Naive B cell (primary cell): ENCODE measurements at regions not wholly inside any gene's neighbourhood (a gene's known extent, or its start where the extent isn't known, plus 50 kb on each side); places are given as distances from the start of the nearest gene placed in this dataset.

Experiments
- ATAC-seq, 2 donors: fragments of 150-1000 bp; cut with Tn5 transposase; 2 replicates each; pipeline ENCODE4 v1.10.0; 2021; ENCODE audit warnings: low read depth in 2 of 2, mild to moderate bottlenecking in 2 of 2, moderate library complexity in 2 of 2
- DNase-seq: peaks from one replicate; pipeline ENCODE4 v3.0.0; 2022
- H3K27ac Mint-ChIP-seq, 6 donors: one replicate each; pipeline ENCODE4 v1.8.0; 2020 to 2022; ENCODE audit warnings: mild to moderate bottlenecking in 6 of 6, mixed read lengths in 6 of 6, moderate library complexity in 5 of 6, inconsistent platforms in 2 of 6
- H3K27me3 Mint-ChIP-seq, 3 donors: one replicate each; pipeline ENCODE4 v1.8.0; 2021 to 2022; ENCODE audit warnings: mixed read lengths in 3 of 3, mild to moderate bottlenecking in 1 of 3
- H3K36me3 Mint-ChIP-seq, 2 donors: one replicate each; pipeline ENCODE4 v1.8.0; 2020 to 2022; ENCODE audit warnings: mixed read lengths in 2 of 2, inconsistent platforms in 1 of 2, mild to moderate bottlenecking in 1 of 2
- H3K4me1 Mint-ChIP-seq, 3 donors: one replicate each; pipeline ENCODE4 v1.8.0; 2020 to 2022; ENCODE audit warnings: mixed read lengths in 3 of 3, inconsistent platforms in 1 of 3, mild to moderate bottlenecking in 1 of 3, moderate library complexity in 1 of 3
- H3K4me3 Mint-ChIP-seq, 8 donors: one replicate each; pipeline ENCODE4 v1.8.0; 2020 to 2022; ENCODE audit warnings: mild to moderate bottlenecking in 8 of 8, mixed read lengths in 8 of 8, moderate library complexity in 8 of 8, inconsistent platforms in 2 of 8
- H3K9me3 Mint-ChIP-seq, 7 donors: one replicate each; pipeline ENCODE4 v1.8.0; 2020 to 2022; ENCODE audit warnings: mixed read lengths in 7 of 7, mild to moderate bottlenecking in 5 of 7, inconsistent platforms in 2 of 7, moderate library complexity in 1 of 7

GRCh38 chr3:76820481-76820880 is 219.4 kb upstream of the ROBO2 start:
- H3K27ac Mint-ChIP-seq = peak overlapping the region in 1 of 6 donors; percentile 33
- H3K36me3 Mint-ChIP-seq = no peaks in the 10 kb centered on the region
- no peak for ATAC-seq
- H3K9me3 Mint-ChIP-seq = peaks cover 0 to 8% (median 6%) of the 10 kb centered on the region in 7 donors
- H3K4me3 Mint-ChIP-seq = no peak overlapping the region
- DNase-seq = no peak
- no peaks in the 10 kb centered on the region for H3K27me3 Mint-ChIP-seq
- no peaks in the 10 kb centered on the region for H3K4me1 Mint-ChIP-seq

- peaks cover 0 to 6% (median 0%) of the 10 kb centered on the region in 7 donors for H3K9me3 Mint-ChIP-seq
- no peak for DNase-seq
These were observed 215.2 kb upstream of the ROBO2 start for GRCh38 chr3:76824658-76825240.

GRCh38 chr3:76826861-76827260 is 213.0 kb upstream of the ROBO2 start:
- H3K9me3 Mint-ChIP-seq = peaks cover 0 to 10% (median 4%) of the 10 kb centered on the region in 7 donors
- H3K36me3 Mint-ChIP-seq = no peaks in the 10 kb centered on the region
- H3K27me3 Mint-ChIP-seq = no peaks in the 10 kb centered on the region
- no peak overlapping the region for H3K27ac Mint-ChIP-seq
- no peak for DNase-seq
- no peak overlapping the region for H3K4me3 Mint-ChIP-seq
- H3K4me1 Mint-ChIP-seq = no peaks in the 10 kb centered on the region
- no peak for ATAC-seq

More at GRCh38 chr3:76824658-76825240, 215.2 kb upstream of the ROBO2 start:
- ATAC-seq = no peak
- Mint-ChIP-seq H3K27ac (no peak overlapping the region), H3K4me1 (no peaks in the 10 kb centered on the region), H3K27me3 (no peaks in the 10 kb centered on the region), H3K36me3 (no peaks in the 10 kb centered on the region), H3K4me3 (no peak overlapping the region)

- Mint-ChIP-seq H3K4me1 (no peaks in the 10 kb centered on the region), H3K27ac (no peak overlapping the region), H3K27me3 (no peaks in the 10 kb centered on the region), H3K36me3 (no peaks in the 10 kb centered on the region), H3K9me3 (peaks cover 0 to 16% (median 6%) of the 10 kb centered on the region in 7 donors), H3K4me3 (no peak overlapping the region)
- DNase-seq (no peak), ATAC-seq (no peak)
These were observed 212.1 kb upstream of the ROBO2 start for GRCh38 chr3:76827701-76828226.

- DNase-seq (no peak), ATAC-seq (no peak)
- Mint-ChIP-seq H3K4me1 (no peaks in the 10 kb centered on the region), H3K4me3 (no peak overlapping the region), H3K27me3 (no peaks in the 10 kb centered on the region), H3K36me3 (no peaks in the 10 kb centered on the region), H3K27ac (no peak overlapping the region), H3K9me3 (peaks cover 0 to 17% (median 10%) of the 10 kb centered on the region in 7 donors)
These were observed 205.2 kb upstream of the ROBO2 start for GRCh38 chr3:76834657-76835056.

GRCh38 chr3:76841747-76842146 is 198.2 kb upstream of the ROBO2 start:
- no peaks in the 10 kb centered on the region for H3K4me1 Mint-ChIP-seq
- ATAC-seq = no peak
- peaks cover 2 to 8% (median 4%) of the 10 kb centered on the region in 7 donors for H3K9me3 Mint-ChIP-seq

GRCh38 chr3:76842216-76842615 is 197.7 kb upstream of the ROBO2 start:
- Mint-ChIP-seq H3K27ac (no peak overlapping the region), H3K4me1 (no peaks in the 10 kb centered on the region)

More at GRCh38 chr3:76841747-76842146, 198.2 kb upstream of the ROBO2 start:
- H3K27ac Mint-ChIP-seq = no peak overlapping the region
- no peak overlapping the region for H3K4me3 Mint-ChIP-seq
- no peaks in the 10 kb centered on the region for H3K27me3 Mint-ChIP-seq
- no peak for DNase-seq
- no peaks in the 10 kb centered on the region for H3K36me3 Mint-ChIP-seq

GRCh38 chr3:76855451-76855850 is 184.4 kb upstream of the ROBO2 start:
- H3K36me3 Mint-ChIP-seq = no peaks in the 10 kb centered on the region
- no peaks in the 10 kb centered on the region for H3K4me1 Mint-ChIP-seq
- no peaks in the 10 kb centered on the region for H3K27me3 Mint-ChIP-seq
- no peak for ATAC-seq
- H3K27ac Mint-ChIP-seq = no peak overlapping the region
- DNase-seq = no peak
- peaks cover 0 to 16% (median 3%) of the 10 kb centered on the region in 7 donors for H3K9me3 Mint-ChIP-seq
- H3K4me3 Mint-ChIP-seq = no peak overlapping the region

More at GRCh38 chr3:76842216-76842615, 197.7 kb upstream of the ROBO2 start:
- DNase-seq (no peak), ATAC-seq (no peak)
- Mint-ChIP-seq H3K9me3 (peaks cover 2 to 8% (median 6%) of the 10 kb centered on the region in 7 donors), H3K36me3 (no peaks in the 10 kb centered on the region), H3K4me3 (no peak overlapping the region), H3K27me3 (no peaks in the 10 kb centered on the region)

- no peak for DNase-seq
- Mint-ChIP-seq H3K9me3 (peaks cover 2 to 16% (median 5%) of the 10 kb centered on the region in 7 donors), H3K27ac (no peak overlapping the region)
These were observed 180.3 kb upstream of the ROBO2 start for GRCh38 chr3:76859596-76859995.

GRCh38 chr3:76864355-76864754 is 175.5 kb upstream of the ROBO2 start:
- Mint-ChIP-seq H3K36me3 (no peaks in the 10 kb centered on the region), H3K27ac (no peak overlapping the region), H3K4me1 (no peaks in the 10 kb centered on the region), H3K9me3 (peaks cover 2 to 14% (median 7%) of the 10 kb centered on the region in 7 donors), H3K4me3 (no peak overlapping the region), H3K27me3 (no peaks in the 10 kb centered on the region)
- no peak for ATAC-seq
- DNase-seq = no peak

More at GRCh38 chr3:76859596-76859995, 180.3 kb upstream of the ROBO2 start:
- Mint-ChIP-seq H3K4me1 (no peaks in the 10 kb centered on the region), H3K36me3 (no peaks in the 10 kb centered on the region), H3K27me3 (no peaks in the 10 kb centered on the region), H3K4me3 (no peak overlapping the region)
- no peak for ATAC-seq

GRCh38 chr3:76866729-76867408 is 173.0 kb upstream of the ROBO2 start:
- Mint-ChIP-seq H3K27ac (no peak overlapping the region), H3K36me3 (no peaks in the 10 kb centered on the region), H3K4me1 (no peaks in the 10 kb centered on the region), H3K27me3 (no peaks in the 10 kb centered on the region), H3K4me3 (no peak overlapping the region), H3K9me3 (peaks cover 2 to 9% (median 5%) of the 10 kb centered on the region in 7 donors)
- no peak for ATAC-seq
- DNase-seq = no peak

- no peaks in the 10 kb centered on the region for H3K4me1 Mint-ChIP-seq
- H3K4me3 Mint-ChIP-seq = no peak overlapping the region
- no peaks in the 10 kb centered on the region for H3K36me3 Mint-ChIP-seq
- no peak overlapping the region for H3K27ac Mint-ChIP-seq
- ATAC-seq (no peak), DNase-seq (no peak)
- H3K27me3 Mint-ChIP-seq = no peaks in the 10 kb centered on the region
- peaks cover 0 to 9% (median 5%) of the 10 kb centered on the region in 7 donors for H3K9me3 Mint-ChIP-seq
These were observed 170.0 kb upstream of the ROBO2 start for GRCh38 chr3:76869726-76870384.

- no peak overlapping the region for H3K4me3 Mint-ChIP-seq
- peaks cover 0 to 9% (median 5%) of the 10 kb centered on the region in 7 donors for H3K9me3 Mint-ChIP-seq
- ATAC-seq (no peak), DNase-seq (no peak)
- H3K4me1 Mint-ChIP-seq = no peaks in the 10 kb centered on the region
- no peak overlapping the region for H3K27ac Mint-ChIP-seq
- no peaks in the 10 kb centered on the region for H3K36me3 Mint-ChIP-seq
- no peaks in the 10 kb centered on the region for H3K27me3 Mint-ChIP-seq
These were observed 168.2 kb upstream of the ROBO2 start for GRCh38 chr3:76871655-76872054.

- Mint-ChIP-seq H3K4me3 (no peak overlapping the region), H3K36me3 (no peaks in the 10 kb centered on the region), H3K27me3 (no peaks in the 10 kb centered on the region), H3K9me3 (peaks cover 0 to 9% (median 4%) of the 10 kb centered on the region in 7 donors), H3K27ac (no peak overlapping the region), H3K4me1 (no peaks in the 10 kb centered on the region)
- no peak for ATAC-seq
- DNase-seq = no peak
These were observed 166.9 kb upstream of the ROBO2 start for GRCh38 chr3:76872999-76873398.
